Ramos (cell line): ENCODE measurements at regions not wholly inside any gene's neighbourhood (a gene's known extent, or its start where the extent isn't known, plus 50 kb on each side); places are given as distances from the start of the nearest gene placed in this dataset.

Source experiments
- in situ Hi-C: fragments of 300-500 bp; cut with MboI; formaldehyde crosslinking; loops from one replicate; pipeline ENCODE4 v1.14.3; 2022; ENCODE audit warnings: low sequenced_read_pairs; ENCODE audit not compliant: unreplicated experiment

DNA sequence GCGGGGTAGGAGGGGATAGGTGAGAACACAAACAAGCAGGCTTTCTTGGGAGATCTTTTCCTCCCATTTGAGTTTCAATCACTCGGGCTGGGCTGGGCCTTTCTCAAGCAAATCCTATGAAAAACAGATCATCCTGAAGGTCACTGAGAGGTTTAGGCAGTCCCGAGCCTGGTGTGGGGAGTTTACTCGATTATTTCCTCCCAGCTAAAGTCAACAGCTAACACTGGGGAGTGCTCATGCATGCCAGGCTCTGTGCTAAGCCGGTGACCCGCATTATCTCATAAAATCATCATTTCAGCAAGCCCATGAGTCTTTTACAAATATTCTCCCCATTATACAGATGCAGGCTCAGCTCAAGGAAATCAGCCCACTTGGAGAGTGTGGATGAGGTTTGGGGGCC is 85.0 kb upstream of the PAX2 start:
- in situ Hi-C loops = no loop called here

DNA sequence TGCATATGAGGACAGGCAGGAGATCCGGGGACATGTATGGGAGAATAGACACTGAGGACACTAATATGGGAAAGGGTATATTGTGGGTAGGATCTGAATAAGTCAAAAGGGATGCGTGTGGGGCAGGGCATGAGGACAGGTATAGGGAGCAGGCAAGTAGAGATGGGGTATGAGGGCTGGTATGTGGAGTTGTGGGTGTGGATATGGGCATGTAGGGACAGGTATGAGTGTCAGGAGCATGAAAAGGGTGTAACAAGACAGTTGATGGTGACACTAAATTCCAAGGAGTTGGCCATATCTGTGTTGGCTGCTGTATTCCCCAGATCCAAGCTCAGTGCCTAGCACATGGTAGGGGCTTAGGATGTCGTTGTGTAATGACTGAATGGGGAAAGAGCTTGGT is 84.4 kb upstream of the PAX2 start:
- in situ Hi-C loops = no loop called here

DNA sequence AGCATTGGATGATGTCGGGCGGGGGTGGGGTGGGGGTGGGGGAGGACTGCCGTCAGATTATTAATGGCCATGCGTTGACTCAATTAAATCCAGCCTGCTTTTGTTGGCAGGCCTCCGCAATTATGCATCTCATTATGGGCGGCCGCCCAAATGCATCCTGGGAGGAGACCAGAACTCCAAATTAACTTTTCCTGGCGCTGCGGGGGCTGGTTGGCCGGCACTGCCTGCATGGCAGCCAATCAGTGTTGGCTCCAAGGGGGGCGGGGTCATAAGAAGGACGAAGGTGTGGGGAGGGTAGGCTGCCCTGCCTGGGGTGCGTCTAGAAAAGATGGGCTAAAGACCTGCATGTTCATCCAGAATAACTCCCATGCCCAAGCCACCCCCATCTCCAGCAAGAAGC is 83.9 kb upstream of the PAX2 start:
- in situ Hi-C loops = no loop called here

DNA sequence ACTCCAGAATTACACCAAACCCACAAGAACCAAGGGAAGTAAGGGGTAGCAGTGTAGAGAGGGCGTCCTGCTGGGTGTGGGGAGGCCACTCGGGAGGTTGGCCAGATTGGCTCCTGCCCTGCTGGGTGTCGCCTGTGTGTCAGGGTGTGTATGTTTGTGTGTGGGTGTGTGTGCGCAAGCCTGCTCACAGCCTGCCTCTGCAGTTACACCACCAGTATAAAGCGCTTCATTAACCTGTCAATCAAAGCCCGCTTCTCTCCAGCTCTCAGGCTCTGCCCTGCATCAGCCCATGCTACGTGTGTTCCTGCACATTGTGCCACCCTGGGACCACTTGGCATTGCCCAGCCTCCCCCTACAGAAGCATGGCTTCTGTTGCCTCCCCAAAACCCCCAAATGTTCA is 83.3 kb upstream of the PAX2 start:
- in situ Hi-C loops = no loop called here

DNA sequence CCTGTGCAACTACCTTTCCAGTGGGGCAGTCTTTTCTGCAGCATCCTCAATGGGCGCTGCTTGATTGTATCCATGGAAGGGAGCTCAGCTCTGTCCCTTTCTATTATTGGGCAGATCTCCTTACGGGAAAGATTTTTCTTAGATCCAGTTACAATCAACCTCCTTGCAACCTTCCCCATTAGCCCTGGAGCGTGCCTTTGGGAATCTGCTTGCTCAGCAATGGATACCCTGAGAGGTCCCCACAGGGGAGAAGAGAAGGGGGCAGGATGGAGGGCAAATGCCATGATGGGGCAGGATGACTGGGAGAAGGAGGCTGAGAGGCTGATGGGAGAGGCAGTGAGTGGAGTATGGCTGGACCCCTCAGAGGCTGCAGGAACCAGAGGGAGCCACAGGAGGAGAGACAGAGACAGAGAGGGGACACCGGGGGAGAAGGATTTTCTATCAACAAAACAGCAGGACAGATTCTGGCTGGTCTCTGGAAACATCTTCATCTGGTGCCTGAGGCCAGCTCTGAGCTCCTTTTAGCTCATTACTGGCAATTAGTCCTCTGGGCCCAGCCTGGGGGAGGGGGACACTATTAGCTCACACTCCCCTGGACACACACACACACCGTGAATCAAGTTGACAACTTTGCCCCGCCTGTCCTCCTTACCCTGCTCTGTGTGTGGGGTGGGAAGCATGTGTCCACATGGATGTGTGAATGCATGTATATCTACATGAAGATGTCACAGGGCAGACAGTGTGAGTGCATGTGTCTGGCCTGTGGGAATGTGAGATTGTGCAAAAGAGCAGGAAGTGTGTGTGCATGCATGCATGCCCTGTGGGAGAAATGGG is 80.8 kb upstream of the PAX2 start:
- in situ Hi-C loops = loop anchor here (5.0 kb wide), 1 partner anchor 78 kb away; no protein-coding TSS in a partner anchor

DNA sequence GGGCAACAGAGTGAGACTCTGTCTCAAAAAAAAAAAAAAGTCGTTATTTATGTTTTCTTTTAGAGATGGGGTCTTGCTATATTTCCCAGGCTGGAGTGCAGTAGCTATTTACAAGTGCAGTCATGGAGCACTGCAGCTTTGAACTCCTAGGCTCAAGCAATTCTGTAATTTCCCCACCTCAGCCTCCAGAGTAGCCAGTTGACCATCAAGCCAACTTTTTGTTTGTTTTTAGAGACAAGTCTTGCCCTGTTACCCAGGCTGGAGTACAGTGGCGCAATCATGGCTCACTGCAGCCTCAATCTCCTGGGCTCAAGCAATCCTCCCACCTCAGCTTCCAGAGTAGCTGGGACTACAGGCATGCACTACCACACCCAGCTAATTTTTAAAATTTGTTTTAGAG is 78.7 kb upstream of the PAX2 start:
- in situ Hi-C loops = loop anchor here (5.0 kb wide), 1 partner anchor 76 kb away; no protein-coding TSS in a partner anchor

DNA sequence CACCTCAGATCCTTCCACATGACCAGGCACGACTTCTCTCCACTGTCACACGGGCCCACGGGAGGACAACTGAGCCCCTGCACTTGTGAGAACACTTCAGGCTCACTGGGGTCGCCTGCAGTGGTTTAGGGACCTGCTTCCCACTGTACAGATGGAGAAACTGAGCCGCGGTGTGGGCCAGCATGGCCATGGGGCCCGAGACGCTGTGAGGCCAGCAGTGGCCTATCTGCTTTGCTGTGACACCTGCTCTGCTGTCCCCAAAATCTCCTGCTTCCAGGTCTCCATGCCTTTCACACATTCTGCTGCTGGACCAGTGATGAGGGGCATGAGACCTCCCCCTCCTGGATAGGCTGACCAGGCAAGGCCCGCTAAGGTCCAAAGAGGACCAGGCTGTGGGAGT is 75.8 kb upstream of the PAX2 start:
- in situ Hi-C loops = loop anchor here (5.0 kb wide), 1 partner anchor 73 kb away; no protein-coding TSS in a partner anchor

DNA sequence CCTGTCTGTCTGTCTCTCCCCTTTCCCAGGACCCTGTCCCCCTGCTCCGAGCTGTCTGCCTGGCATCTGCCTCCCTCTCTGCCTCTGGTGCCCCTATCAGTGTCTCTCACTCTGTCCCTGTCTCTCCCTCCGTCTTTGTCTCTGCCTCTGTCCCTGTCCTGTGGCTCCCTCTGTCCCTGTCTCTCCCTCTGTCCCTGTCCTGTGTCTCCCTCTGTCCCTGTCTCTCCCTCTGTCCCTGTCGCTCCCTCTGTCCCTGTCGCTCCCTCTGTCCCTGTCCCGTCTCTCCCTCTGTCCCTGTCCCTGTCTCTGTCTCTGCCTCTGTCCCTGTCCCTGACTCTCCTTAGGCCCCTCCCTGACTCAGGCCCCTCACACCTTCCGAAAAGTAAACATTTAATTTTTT is 75.0 kb upstream of the PAX2 start:
- in situ Hi-C loops = no loop called here

DNA sequence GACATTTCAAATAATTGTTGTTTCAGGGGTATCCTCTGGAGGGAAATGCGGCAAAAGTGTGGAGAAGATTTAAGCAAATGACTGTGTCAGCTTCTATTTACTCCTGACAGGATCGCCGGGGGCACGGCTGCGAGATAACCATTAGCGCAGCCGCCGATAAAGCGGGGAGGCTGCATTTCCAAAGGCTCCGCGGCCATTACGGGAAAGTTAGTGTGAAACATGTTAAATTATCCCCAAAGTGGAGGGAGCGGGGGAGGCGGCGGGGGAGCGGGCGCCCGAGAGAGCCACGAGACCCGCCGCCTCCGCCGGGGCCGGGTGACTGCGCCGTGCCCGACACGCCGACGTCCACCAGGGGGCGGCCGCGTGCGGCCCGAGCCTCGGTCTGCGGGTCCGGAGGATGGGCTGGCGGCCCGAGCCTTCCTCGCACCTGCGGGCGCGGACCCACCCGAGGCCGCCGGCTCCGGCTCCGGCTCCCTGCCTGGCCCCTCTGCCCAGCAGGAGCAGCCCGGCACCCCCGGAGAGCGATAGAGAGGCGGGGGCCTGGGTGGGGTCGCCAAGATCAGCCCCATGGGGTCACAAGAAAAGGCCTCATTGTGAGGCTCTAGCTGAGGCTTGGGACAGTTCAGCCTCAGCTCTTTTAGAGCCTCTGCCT is 74.4 kb upstream of the PAX2 start:
- in situ Hi-C loops = no loop called here

DNA sequence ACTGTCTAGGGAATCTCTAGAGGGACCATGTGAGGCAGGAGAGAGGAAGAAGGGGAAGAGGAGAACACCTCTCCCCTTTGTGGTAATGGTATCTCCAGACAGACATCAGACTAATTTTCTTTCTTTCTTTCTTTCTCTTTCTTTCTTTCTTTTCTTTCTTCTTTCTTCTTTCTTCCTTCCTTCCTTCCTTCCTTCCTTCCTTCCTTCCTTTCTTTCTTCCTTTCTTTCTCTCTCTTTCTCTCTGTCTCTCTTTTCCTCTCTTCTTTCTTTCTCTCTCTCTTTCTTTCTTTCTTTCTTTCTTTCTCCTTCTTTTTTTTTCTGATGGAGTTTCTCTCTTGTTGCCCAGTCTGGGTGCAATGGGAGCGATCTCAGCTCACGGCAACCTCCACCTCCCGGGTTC is 73.2 kb upstream of the PAX2 start:
- in situ Hi-C loops = no loop called here

DNA sequence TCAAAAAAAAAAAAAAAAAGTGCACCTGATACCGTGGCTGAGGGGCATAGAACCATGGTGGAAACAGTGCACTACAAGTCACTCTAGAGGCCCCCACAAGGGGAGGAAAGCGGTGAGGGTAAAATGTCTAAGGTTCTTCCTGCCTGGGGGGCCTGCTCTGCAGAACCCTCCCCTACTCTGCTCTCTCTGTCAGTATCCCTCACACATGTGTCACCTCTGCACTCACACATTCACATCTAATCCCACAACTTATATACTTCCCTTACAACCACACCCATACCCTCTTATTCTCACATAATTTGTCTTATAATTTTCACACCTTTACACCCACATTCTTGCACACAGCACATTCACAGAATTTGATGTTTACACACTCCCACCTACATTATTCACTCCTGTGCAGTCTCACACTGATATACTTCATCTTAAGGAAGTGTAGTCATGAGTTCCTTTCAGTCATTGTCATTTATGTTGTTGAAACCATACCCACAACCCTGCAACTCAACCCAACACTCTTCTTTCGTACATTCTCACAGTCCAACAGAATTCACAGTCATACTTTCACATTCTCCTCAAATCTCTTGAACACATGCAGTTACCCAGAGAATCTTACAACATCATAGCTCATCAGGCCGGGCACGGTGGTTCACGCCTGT is 68.0 kb upstream of the PAX2 start:
- in situ Hi-C loops = no loop called here

DNA sequence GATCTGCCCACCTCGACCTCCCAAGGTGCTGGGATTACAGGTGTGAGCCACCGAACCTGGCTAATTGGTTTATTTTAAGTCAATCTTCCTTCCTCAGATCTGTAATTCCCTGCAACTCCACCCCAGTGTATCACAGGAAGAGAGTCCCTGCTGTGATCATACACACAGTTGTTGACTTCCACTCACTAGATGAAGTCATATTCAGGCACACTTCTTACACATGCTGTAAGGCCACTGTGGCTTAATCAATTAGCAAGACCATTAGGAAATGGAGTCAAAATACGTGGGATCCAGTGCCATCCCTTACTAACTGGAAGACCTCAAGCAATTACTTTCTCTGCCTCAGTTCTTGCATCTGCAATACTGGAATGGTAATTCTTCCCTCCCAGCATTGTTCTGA is 66.1 kb upstream of the PAX2 start:
- in situ Hi-C loops = no loop called here

DNA sequence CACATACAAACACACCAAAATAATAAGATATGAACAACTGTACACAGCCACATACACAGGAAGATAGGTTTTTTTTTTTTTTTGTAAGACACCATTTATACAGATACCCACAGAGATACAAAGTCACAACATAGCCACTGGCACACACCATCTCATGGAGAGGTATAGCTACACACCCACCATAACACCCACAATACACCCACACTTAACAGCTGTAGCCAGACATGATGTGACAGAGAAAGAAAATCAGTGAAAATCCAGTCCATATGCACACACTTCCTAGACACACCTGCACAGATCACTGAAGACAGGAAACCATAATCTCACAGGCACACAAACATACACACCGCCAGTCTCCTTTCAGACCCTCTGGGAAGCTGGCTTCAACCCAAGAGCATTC is 62.4 kb upstream of the PAX2 start:
- in situ Hi-C loops = no loop called here

DNA sequence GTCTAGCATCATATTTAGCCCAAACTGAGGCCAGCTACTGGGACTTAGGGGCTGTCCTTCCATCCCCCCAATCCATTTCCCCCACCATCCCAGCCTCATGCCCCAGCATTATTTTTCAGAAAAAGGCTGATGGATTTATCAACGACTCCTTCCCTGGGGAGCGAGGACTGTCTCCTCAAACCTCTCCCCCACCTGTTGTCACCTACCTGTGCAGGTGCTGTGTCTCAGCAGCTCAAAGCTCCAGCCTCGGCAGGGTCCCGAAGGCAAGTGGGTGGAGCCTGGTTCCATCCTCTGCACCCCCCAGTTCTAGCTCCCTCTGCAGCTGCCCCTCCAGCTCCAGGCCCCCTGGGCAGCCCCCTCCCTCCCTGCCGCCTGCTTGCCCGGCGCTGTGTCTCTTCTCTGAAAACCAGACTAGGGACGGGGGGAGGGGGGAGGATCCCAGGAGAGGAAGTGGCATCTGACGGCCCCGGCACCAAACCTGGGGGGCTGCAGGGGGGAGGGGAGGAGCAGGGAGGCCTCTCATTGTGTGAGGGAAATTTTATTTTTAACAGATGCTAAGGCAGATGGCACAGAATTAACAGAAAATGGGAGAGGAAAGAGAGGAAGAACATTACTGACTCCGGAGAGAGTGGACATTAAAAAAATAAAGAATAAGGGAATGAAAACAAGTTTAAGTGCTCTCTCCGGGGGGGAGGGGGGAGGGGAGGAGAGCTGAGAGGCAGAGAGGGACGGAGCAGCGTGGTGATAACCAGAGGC is 61.7 kb upstream of the PAX2 start:
- in situ Hi-C loops = no loop called here

DNA sequence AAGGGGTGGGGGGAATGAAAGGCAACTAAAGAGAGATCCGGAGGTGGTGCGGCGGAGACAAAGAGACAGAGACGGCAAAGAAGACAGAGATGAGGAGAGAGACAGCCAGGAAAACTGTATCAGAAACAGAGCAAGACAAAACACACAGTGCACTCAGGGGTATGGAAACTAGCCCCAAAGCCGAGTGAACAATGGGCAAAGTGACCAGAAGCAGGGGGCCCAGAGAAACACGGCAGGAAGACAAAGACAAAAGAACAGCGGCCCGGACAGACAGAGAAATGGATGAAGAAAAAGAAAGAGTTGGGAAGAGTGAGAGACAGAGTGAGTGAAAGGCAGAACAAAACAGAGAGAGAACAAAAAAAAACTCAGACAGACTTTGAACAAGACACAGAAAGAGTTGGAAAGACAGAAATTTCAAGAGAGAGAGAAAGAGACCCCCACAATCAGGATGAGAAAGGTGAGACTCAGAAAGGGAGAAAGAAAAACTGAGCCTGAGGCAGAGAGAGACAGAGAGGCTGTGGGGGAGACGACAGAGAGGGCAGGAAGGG is 60.6 kb upstream of the PAX2 start:
- in situ Hi-C loops = no loop called here

DNA sequence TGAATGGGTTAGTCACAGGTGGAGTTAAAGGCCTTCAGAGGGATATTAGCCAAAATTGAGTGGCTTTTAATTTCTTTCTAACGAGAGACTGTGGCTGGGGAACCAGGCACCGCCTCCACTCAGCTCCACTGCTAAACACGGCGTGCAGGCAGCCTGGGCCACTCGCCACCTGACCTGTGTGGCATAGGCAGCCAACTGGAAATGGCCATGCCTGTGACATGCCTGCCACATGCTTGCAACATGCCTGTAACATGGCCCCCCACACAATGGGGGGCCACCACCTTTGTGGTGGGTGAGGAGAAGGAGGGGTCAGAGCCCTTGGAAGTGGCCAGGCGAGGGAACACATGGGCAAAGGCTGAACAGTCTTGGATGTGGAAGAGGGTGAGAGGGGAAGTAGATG is 60.1 kb upstream of the PAX2 start:
- in situ Hi-C loops = no loop called here

DNA sequence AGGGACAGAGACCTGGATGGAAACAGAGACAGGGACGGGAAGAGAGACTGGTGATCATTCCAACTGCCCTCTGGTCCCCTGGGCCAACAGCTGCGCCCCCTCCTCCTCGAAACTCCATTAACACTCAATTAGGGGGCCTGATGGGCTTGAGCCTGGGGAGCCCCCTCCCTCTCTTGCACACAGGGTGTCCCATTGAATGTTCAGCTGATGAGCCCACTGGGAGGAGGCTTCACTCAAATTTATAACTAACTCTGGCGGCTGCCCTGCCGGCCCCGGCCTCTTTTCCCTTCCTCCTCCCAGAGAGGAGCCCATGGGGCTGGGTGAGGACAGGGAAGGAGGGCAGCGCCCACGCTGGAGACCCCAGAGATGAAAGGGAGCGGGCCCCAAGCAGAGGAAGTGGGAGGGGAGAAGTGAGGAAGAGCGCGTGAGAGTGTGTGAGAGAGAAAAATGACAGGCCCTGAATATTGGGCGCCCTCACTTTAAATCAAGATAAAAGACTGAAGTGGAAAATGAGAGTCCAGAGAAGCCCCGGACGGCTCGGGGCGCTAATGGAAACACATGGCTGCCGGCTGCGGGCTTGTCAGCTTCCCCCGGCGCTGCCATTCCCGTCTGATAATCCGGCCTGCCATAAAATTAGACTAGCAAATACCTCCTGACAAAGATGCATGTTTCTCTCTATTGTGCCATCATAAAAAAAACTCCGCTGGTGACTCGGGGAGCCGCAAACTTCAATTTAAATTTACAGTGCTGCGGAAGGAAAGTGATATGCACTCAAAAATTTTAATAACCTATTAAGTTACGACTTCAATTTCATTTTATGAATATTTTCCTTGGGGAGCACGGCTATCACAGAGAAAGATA is 58.0 kb upstream of the PAX2 start:
- in situ Hi-C loops = no loop called here

DNA sequence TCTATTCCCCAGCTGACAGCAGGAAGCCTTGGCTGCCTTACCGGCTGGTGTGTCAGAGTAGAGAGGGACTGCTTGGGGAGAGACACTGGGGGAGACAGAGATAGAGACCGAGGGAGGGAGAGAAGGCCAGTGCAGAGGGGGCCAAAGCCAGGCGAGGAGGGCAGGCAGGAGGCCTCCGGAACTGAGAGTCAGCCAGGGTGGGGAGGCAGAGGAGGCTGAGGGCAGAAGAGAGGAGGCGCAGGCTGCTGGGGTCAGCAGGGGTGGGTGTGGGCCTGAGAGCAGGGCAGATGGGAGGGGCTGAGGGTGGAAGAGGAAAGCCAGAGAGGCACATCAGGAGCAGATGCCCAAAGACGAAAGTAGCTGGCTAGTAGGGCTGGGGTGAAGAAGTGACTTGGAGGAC is 57.2 kb upstream of the PAX2 start:
- in situ Hi-C loops = no loop called here

DNA sequence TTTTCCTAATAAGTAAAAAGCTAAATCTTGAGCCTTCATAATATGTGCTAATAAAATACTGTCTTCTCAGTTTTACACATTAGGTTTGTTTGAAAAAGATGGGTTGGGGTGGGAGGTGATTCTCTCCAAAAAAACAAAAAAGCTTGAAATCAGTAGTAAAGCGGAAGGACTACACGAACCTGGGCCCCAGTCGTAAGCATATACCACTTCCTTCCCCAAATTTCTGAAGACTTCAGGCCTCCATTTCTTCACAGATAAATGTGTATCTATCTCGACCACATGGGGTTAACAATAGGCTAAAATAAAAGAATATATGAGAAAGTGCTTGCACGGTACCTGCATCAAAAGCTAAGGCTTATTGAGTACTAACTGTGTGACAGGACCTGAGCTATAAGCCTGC is 51.6 kb upstream of the PAX2 start:
- in situ Hi-C loops = no loop called here
